ENCODE measurements at regions not wholly inside any gene's neighbourhood (a gene's known extent, or its start where the extent isn't known, plus 50 kb on each side); places are given as distances from the start of the nearest gene placed in this dataset.
"Not testable (repeated sequence)": the region's sequence is repeated elsewhere in the genome, so short reads cannot be mapped to it uniquely, and the experiment has no call there.

DNA sequence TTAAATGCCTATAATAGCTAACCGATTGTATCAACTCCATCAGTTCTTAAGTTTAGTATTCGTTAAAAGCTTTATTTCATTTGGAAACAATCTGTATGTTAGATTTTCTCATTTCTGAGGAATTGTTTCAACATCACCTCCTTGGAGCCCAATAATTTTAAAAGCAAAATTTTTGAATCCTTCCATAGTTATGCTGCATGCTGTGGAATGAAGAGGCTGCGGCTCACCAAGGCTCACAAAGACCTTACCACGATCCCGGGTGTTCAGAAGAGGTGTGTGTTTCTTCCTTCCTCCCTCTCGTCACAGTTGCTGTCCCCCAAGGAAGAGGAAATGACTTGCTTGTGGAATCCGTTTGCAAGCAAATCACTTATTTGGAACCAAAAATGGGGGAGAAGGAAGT, 143.8 kb downstream of the FGF1 start:
- no peak for DNase-seq

DNA sequence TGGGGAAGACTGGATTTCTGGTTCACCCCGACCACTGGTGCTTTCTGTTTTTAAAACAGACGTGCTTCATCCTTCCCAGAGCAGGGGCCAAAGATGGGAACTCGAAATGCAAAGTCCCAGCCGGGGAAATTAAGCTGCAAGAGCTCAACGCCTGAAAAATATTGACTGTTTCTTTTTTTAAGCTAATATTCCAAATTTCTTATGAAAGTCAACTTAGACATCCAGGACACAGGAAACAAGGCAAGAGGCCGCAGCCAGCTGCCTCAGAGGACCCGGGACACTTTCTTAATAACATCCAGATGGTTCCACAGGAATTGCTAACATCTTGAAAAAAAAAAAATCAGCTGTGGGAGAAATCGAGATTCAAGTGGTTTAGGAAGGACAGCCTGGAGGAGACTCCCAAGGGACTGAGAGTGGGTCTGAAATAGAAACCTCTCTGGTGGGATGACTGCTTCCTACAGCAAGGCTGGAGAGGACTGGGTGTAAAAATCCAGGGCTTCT, 144.9 kb downstream of the FGF1 start:
- DNase-seq = no peak

DNA sequence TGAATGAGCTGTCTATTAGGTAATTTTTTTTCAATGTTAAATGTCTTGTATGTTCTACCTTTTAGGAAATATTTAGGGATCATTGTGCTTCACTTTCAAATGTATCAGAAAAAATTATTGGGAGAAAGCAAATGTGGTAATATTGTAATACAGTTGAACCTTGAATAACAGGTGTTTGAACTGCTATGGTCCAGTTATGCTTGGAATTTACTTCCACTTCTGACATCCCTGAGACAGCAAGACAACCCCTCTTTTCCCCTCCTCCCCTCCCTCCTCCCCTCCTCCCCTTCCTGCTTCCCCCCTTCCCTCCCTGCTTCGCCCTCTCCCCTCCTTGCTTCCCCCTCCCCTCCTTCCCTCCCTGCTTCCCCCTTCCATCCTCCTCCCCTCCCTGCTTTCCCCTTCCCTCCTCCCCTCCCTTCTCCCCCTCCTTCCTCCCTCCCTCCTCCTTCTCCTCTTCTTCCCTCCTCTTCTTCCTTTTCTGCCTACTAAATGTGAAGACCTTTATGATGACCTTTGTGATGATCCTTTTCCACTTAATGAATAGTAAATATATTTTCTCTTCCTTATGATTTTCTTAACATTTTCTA, 146.6 kb downstream of the FGF1 start:
- DNase-seq = no peak

DNA sequence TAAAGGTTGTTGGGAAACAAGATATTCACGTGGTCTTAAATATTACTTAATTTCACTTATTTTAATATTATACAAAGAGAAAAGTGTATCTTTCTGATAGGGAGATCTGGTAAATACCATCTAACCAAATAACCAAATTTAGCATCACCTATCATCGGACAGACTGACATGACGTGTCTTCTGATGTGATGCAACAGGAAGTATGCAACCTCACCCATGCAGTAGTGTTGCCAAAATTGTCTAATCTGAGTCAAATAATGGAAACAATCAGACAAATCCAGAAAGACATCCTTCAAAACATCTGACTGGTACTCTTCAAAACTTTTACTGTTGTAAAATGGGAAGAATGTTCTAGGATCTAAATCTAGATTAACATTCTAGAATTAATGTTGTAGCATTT, 148.0 kb downstream of the FGF1 start:
- DNase-seq = no peak

DNA sequence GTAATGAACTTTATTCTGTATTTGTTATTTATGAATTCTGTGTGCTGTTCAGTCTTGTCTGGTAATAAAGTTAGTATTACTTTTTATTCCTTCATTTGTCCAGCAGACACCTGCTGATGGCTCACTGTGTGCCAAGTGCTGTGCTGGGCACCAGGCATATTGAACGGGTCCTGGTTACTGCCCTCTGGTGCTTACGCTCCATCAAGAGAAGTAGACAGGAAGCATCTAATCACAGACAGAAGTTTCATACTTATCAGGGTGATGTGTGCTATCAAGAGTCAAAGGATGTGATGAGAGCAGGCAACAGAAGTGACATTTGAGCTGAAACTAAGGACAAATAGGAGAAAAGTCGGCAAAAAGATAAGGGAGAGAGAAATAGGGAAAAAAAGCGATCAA, 153.1 kb downstream of the FGF1 start:
- no peak for DNase-seq

DNA sequence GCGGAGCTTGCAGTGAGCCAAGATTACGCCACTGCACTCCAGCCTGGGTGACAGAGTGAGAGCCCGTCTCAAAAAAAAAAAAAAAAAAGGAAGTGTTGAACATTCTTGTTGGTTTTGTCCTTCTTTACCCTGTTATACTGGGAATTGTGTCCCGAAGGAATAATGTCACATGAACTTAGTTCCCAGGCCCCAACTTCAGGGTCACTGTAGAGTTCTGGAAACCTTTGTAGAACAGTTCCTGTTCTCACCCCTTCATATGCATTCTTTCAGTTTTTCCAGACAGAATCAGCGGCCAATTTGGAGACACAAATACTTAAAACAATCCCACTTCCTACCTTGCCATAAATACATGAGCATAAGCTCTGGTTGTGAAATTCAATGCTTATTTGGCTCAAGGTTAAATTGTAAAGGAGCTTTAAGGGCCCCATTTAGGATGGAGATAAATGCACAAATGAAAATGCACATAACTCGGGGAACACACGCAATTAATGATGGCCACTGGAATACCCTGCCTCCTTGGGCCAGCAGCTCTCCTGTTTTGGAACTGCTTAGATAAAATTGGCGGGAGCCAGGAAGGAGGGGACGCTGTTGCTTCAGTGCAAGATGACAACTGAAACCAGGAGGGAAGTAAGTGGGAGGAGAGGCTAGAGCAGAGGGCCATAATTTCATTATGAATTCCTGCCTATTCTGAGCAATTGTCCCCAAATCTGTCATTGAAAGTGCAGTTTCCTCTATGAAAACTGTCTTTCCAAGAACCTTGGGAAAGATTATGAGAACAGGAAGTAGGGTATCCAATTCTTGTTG, 153.7 kb downstream of the FGF1 start:
- DNase-seq = no peak

DNA sequence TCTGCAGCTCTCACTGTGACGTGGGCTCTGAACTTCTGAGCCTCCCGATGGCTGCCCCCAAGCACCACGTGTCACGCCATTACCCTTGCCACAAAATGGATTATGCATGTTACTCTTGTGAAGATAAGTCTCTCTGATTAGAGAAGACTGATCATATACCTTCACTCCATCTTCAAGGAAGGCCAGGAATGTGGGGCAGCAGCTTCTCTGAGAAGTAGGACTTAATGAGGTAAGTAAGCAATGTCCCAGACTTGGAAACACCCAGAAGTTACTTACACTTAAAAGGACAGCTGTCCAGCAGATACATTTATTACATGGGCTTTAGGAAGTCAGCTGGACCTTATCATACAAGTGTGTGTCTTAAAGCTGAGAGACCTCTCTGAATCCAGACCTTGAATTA, 155.0 kb downstream of the FGF1 start:
- no peak for DNase-seq

DNA sequence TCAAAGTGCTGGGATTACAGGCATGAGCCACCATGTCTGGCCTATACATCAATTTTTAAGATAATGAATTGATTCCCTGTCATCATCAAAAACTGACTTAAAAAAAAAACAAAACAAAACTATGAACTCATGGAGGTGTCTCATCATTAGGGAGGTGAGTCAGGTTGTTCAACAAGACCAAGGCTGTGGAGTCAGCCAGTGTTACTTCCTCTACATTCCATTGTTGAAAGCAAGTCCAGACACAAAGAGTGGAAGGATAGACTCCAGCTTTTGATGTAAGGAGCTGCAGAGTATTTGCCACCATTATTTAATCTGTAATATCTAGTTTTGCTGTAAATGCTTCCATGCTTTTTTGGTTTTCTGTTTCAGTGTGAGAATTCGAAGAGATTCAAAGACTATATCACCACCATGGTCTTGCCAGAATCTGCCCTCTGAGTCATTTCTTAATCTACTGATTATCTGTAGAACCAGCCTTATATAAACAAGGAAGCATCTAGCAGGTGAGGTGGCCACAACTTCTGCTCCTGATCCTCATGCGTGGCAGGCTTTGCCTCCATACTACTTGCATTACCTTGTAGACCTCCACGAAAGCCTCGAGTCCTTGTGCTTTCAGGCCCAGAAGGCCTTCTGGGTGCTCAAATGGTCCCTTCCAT, 156.1 kb downstream of the FGF1 start:
- no peak for DNase-seq

DNA sequence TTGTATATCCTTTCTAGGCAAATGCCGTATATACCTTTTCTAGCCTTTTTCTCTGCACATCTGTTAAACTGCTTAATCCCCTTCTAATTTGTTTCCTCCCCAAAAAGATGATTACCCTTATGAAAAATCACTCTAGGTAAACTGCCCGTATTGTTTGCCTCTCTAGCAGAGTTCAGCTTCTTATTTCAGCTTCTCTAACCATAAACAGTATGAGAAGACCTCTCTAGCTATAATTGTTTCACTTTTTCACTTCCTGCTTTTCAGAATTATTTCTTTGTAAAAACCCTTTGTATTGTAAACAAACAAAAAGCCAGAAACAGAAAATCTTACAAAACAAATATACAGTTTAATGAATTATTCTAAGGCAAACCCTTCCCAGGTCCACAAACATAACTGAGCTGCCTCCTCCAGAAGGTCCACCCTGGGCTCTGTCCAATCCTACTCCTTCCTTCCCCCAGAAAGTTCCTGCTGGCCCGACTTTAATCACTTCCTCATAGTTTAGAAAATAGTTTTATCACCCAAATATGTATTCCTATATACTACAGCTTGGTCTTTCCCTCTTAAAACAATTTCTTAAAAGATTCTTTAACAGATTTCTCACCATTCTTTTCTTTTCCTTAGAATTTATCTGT, 158.1 kb downstream of the FGF1 start:
- DNase-seq = no peak

DNA sequence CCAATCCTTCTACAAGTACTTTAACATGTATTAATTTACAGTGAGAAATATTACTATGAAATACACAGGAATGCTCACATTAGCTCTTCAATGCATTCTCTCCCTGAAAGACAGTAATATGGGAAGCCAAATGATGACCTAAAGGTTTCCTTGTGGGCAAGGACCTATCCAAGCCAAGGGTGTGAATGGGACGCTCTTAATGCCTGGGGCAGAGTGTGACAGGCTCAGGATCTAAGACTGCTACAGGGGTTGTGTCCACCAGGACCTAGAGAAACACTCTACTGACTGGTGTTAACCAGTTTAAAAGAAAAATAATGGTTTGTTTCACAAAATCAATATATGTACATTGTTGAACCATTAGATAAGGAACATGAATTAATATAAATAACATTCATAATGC, 158.7 kb downstream of the FGF1 start:
- DNase-seq = no peak

DNA sequence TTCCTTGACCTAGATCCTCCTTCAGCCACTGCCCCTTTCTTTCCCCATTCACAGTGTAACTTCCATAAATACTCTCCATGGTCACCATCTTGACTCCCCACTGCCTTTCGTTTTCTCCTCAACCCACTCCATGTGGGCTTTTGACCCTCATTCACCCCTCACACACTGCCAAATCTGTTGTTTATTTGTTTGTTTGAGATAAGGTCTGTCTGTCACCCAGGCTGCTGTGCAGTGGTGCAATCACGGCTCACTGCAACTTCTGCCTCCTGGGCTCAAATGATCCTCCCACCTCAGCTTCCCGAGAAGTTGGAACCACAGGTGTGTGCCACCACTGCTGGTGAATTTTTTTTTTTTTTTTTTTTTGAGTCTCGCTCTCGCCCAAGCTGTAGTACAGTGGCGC, 162.9 kb downstream of the FGF1 start:
- DNase-seq = no peak

DNA sequence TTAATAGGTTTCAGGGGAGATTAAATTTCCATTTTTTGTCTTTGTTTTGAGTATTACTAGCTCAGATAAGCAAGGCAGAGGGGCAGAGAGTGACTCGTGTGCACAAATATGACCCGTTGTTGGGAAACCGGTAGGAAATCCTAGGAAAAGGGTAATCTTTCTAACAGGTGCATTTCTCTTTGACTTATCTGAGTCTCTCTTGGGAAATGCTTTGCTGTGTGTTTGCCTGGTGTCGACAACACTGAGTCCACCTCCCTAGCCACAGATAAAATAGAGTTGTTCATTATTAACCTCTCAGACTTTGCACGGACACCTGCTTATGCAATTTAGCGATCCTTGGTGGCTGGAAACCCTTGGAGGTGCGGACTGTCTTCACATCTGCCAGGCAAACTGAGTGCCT, 164.2 kb downstream of the FGF1 start:
- DNase-seq = no peak

DNA sequence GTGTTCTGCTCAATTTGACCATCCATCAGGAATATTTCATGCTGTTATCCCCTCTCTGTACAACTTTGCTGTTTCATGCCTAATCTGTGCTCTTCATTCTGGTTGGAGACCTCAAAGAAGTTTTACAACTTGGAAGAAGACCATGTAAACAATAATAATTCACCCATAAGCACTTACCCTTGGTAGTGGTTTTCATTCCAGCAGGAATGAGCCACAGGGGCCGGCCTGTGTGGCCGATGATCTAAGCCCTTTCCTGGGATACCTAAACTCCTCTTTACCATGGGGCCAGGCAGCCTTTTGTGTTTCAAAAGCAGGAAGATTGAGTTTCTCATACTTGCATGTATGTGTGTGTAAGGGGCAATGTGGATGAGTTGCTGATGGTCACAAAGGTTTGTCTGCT, 165.0 kb downstream of the FGF1 start:
- DNase-seq = no peak

DNA sequence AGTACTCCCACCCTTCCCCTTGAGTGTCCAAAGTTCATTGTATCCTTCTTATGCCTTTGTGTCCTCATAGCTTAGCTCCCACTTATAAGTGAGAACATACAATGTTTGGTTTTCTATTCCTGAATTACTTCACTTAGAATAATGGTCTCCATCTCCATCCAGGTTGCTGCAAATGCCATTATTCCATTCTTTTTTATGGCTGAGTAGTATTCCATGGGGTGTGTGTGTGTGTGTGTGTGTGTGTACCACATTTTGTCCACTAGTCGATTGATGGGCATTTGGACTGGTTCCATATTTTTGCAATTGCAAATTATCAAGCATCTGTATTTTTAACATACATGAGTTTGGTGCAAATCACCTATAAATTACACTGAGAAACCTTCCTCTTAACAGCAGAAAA, 166.0 kb downstream of the FGF1 start:
- not testable (repeated sequence) for DNase-seq

DNA sequence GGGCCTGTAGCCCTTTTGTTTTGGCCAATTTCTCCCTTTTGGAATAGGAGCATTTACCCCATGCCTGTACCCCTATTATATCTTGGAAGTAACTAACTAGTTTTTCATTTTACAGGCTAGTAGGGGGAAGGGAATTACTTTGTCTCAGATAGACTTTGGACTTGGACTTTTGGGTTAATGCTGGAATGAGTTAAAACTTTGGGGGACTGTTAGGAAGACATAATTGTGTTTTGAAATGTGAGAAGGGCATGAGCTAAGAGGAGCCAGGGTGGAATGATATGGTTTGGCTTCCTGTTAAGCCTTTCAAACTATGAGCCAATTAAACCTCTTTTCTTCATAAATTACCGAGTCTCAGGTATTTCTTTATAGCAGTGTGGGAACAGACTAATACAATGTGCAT, 168.1 kb downstream of the FGF1 start:
- no peak for DNase-seq

DNA sequence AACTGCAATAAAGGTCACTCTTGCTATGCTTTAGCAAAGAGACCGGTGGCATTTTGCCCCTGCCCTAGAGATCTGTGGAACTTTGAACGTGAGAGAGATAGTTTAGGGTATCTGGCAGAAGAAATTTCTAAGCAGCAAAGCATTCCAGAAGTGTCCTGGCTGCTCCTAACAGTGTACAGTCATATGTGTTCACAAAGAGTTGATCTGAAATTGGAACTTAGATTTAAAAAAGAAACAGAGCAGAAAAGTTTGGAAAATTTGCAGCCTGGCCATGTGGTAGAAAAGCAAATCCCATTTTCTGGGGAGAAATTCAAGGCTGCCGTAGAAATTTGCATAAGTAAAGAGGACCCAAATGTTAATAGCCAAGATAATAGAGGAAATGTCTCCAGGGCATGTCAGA, 169.2 kb downstream of the FGF1 start:
- no peak for DNase-seq

DNA sequence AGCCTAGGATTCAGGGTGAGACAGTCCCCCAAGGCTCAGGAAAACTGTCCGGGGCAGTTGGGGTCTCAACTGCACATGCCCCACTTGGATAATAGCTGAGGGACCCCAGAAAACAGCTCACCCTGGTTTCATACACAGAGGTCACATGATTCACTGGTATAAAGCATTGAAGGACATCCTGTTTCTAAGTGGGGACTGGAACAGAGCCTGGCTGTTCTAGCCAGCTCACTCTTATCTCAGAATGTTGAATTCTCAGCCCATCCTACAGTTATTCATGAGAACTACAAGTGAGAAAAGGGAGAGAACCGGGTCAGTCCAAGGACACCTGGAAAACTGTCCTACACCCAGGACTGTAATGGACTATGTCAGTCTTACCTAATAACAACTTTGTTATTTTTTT, 170.9 kb downstream of the FGF1 start:
- DNase-seq = no peak

DNA sequence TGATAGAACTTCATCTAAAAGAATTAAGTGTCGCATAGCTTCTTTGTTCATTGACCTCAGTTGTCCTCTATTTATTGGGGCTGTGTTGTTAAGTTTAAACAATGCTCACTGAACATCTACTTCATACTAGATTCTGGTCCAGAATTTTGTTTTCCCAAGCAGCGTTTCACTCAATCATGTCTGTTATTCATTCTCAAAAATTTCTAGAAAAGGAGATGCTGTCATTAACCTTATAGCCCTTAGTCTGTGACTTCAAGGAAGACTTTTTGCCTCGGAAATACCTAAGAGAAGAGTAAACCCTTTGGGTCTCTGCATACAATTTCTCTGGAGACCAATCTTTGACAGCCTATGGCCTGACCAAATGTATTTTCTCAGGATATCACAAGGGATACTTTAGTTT, 171.7 kb downstream of the FGF1 start:
- DNase-seq = no peak

DNA sequence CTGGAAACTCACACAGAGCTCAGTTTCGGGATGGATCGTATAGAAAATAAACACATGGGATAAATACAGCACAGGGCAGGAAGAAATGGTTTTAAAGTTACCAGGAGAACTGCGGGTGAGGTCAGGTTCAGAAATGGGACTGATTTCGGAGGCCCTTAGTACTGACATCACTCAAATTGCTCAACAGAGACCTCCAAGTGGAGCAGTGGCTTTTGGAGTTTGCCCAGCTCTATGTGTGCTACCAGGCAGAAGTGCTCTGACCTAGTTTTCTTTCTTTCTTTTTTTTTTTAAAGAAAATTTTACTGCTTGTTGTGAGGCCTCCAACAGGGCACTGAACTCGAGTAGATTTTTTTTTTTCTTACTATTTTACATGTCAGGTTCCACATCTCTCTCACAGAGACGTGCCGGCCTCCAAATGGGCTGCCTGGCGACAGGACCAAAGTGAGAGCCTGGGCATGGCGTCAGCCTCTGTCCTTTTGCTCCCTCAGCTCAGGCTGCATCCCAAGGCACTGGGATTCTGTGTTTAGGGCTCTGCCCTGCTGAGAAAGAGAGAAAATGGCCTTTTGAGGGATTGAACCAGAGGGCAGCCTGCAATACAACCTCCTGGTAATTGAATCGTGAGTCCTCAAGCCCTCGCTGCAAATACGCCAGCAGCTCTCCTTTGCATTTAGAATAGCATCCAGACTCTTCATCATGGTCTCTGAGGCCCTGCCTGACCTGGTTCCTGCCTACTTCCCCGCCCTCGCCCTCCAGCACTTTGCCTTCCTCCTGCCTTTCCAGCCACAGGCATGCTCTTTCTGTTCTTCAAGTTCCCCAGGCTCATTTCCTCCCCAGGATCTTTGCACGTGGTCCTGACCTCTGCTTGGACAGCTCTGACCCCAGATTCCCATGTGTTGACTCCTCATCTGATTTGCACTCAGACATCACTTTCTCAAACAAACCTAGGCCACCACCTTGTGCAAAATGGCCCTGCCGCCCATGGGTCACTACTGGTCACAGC, 173.5 kb downstream of the FGF1 start:
- DNase-seq = no peak

DNA sequence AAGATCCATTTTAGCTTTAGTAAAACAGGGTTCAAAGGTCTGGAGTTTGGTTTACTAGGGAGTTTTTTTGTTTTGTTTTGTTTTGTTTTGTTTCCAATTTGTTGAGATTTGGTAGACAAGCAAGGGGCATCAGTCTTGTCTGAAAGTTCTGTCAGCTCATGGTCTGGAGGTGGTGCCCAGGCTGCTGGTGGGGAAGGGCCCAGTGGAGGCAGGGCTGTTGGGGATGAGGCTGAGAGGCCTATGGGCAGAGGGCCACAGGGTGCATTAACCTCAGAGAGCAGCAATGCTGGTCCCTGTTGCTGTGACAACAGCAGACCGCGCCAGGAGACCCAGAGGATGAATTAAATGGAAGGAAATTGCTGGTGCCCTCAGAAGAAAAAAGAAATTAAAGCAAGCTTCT, 174.5 kb downstream of the FGF1 start:
- DNase-seq = no peak

DNA sequence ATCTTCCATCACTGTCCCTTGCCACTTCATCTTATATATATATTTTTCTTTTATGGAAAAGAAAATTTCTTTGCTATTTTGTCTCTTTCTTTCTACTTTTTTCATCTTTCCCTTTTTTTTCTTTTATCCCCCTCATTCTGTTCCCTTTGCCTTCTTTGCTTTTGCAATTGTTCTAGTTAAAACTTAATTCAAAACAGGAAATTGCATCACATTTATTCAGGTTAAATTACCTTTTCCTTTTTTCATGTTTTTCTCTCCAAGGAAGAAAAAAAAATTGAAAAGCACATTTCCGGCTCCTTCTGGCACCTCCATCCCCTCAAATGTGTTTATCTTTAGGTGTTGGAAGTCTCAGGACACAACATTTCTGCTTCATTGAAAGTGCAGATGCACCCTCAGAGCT, 176.9 kb downstream of the FGF1 start:
- DNase-seq = no peak

DNA sequence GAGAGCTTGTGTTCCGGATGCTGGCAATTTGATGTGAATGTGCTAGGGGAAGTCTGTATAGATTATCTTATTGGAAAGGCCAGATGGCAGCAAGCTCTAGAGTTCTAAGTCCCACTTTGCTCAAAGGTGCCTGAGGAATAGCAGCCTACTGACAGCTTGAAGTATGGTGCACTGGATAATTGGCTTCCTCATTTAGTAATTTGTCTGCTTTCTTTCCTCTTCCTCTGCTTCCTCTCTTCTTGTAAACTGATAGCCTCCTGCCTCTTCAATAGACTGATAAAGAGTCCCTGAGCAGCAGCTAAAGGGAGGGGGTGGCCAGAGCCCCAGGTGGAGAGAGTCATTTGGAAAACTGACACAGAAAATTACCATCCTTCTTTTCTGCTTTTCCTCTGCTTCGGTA, 177.3 kb downstream of the FGF1 start:
- DNase-seq = no peak

Data from SIG-M5 (cell line).